ENCODE measurements at regions not wholly inside any gene's neighbourhood (a gene's known extent, or its start where the extent isn't known, plus 50 kb on each side); places are given as distances from the start of the nearest gene placed in this dataset.

- TF ChIP-seq ZNF462 (CRISPR knock-in tag; IDR thresholded peaks at IDR 0.05): no peak
These were observed 99.8 kb upstream of the SEMA3A start (continued) for GRCh38 chr7:84294391-84294790.

GRCh38 chr7:84291756-84292155 is 97.2 kb upstream of the SEMA3A start:
- Histone ChIP-seq H3K27ac (ENCODE audit: low read depth) (no peak overlapping the region), H3K4me2 (no peak overlapping the region)
- TF ChIP-seq POLR2AphosphoS5 (IDR thresholded peaks at IDR 0.05; ENCODE audit: low read depth) (no peak), JUNB (IDR thresholded peaks at IDR 0.05; ENCODE audit: unreplicated experiment) (no peak), CREB1 (CRISPR knock-in tag; IDR thresholded peaks at IDR 0.05; ENCODE audit: low read depth) (no peak), STAT1 (IDR thresholded peaks at IDR 0.05; ENCODE audit: unreplicated experiment) (no peak), EZH2phosphoT487 (IDR thresholded peaks at IDR 0.05; ENCODE audit: unreplicated experiment) (no peak), ETS1 (IDR thresholded peaks at IDR 0.05) (no peak), REST (IDR thresholded peaks at IDR 0.05; ENCODE audit: unreplicated experiment) (no peak)

More at GRCh38 chr7:84291756-84292155, 97.2 kb upstream of the SEMA3A start:
- H3K4me3 Mint-ChIP-seq: no peak overlapping the region
- Histone ChIP-seq H3K9me2 (ENCODE audit: insufficient read depth) (no peaks in the 10 kb centered on the region), H3K4me3 (no peak overlapping the region), H3K27me3 (ENCODE audit: insufficient read depth) (no peaks in the 10 kb centered on the region), H3K4me1 (ENCODE audit: insufficient read depth) (peaks cover 18% of the 10 kb centered on the region), H4K20me1 (replicated peaks; ENCODE audit: insufficient read depth) (no peaks in the 10 kb centered on the region), H3K36me3 (ENCODE audit: insufficient read depth) (no peaks in the 10 kb centered on the region), H2AFZ (peak overlapping the region; percentile 57), H3F3A (replicated peaks; ENCODE audit: low read depth) (no peaks in the 10 kb centered on the region), H3K79me2 (replicated peaks; ENCODE audit: insufficient read depth) (no peaks in the 10 kb centered on the region)
- H3K27me3 Mint-ChIP-seq (ENCODE audit: insufficient read depth, low read depth, poor library complexity): no peaks in the 10 kb centered on the region
- ATAC-seq (no peak), DNase-seq (ENCODE audit: low spot score) (no peak)
- H3K36me3 Mint-ChIP-seq (ENCODE audit: low read depth): no peaks in the 10 kb centered on the region
- H3K4me1 Mint-ChIP-seq: peaks cover 13% of the 10 kb centered on the region
- H3K9me3 Mint-ChIP-seq: no peaks in the 10 kb centered on the region
- H3K27ac Mint-ChIP-seq: peak overlapping the region; percentile 55; the same call in 1 of the 2 replicates

All from GM23338 (cell line).